Gastrocnemius medialis (tissue), 4 donors: ENCODE measurements at regions not wholly inside any gene's neighbourhood (a gene's known extent, or its start where the extent isn't known, plus 50 kb on each side); places are given as distances from the start of the nearest gene placed in this dataset.

Source experiments
- ATAC-seq, 2 donors: fragments of 150-250 bp; one replicate each; pipeline ENCODE4 v1.9.1; 2016
- DNase-seq, 2 donors: peaks; one replicate each; pipeline ENCODE4 v3.0.0-alpha.2; 2019
- H3K27ac ChIP-seq, 4 donors: fragments of 200-600 bp; sonication (generic); 1 replicate in 1 of 4; 2 replicates in 3 of 4; pipeline ENCODE4 v1.5.1; 2016 to 2018; ENCODE audit warnings: mild to moderate bottlenecking in 2 of 4, moderate library complexity in 1 of 4
- H3K27me3 ChIP-seq, 3 donors: fragments of 200-600 bp; sonication (generic) in 2 of 3; 1 replicate in 1 of 3; 2 replicates in 2 of 3; pipeline versions ENCODE4 v1.5.1 to v1.6.0; 2016 to 2019; ENCODE audit warnings: mild to moderate bottlenecking in 1 of 3, moderate library complexity in 1 of 3
- H3K36me3 ChIP-seq, 2 donors: fragments of 200-600 bp; sonication (generic) in 1 of 2; one replicate each; pipeline ENCODE4 v1.5.1; 2017 to 2018
- H3K4me1 ChIP-seq, 2 donors: fragments of 200-600 bp; sonication (generic) in 1 of 2; one replicate each; pipeline ENCODE4 v1.5.1; 2016 to 2017; ENCODE audit warnings: mild to moderate bottlenecking in 2 of 2
- H3K4me3 ChIP-seq, 4 donors: fragments of 200-600 bp; sonication (generic) in 3 of 4; 1 replicate in 1 of 4; 2 replicates in 3 of 4; pipeline ENCODE4 v1.5.1; 2016 to 2019; ENCODE audit warnings: mild to moderate bottlenecking in 2 of 4
- H3K9me3 ChIP-seq, 3 donors: fragments of 200-600 bp; sonication (generic) in 2 of 3; 1 replicate in 1 of 3; 2 replicates in 2 of 3; pipeline ENCODE4 v1.5.1; 2016 to 2019
- CTCF ChIP-seq, 5 experiments: fragments of 450-650 bp in 3 of 5; fragments of 200-600 bp in 2 of 5; sonication (generic) in 2 of 5; IDR thresholded peaks in 4 of 5; conservative IDR thresholded peaks in 1 of 5; 1 replicate in 4 of 5; 2 replicates in 1 of 5; pipeline ENCODE4 v1.5.1; 2016 to 2019; ENCODE audit warnings: antibody characterized with exemption in 5 of 5, mild to moderate bottlenecking in 3 of 5, moderate library complexity in 3 of 5
- POLR2A ChIP-seq, 2 donors: fragments of 450-650 bp; IDR thresholded peaks; one replicate each; pipeline ENCODE4 v1.6.1; 2017; ENCODE audit warnings: antibody characterized with exemption in 2 of 2, mild to moderate bottlenecking in 2 of 2, moderate library complexity in 2 of 2
- in situ Hi-C, 4 donors: fragments of 200-750 bp; cut with MboI; loops; one replicate each; pipeline versions ENCODE4 v1.15.0 to v1.8.0; 2017; ENCODE audit warnings: low sequenced_read_pairs in 4 of 4
- intact Hi-C: fragments of 100-400 bp; cut with DNase I; formaldehyde crosslinking; loops from one replicate; pipeline ENCODE4 v1.15.1; 2023; ENCODE audit warnings: low total_unique reads

GRCh38 chr4:57329279-57329678 is 219.1 kb upstream of the IGFBP7 start:
- DNase-seq (no peak), ATAC-seq (no peak)
- TF ChIP-seq POLR2A (IDR thresholded peaks at IDR 0.05) (no peak), CTCF (IDR thresholded peaks at IDR 0.05 in 4 of 5, conservative IDR thresholded peaks at IDR 0.05 in 1 of 5) (no peak)
- Histone ChIP-seq H3K36me3 (no peaks in the 10 kb centered on the region), H3K9me3 (no peaks in the 10 kb centered on the region), H3K4me1 (no peaks in the 10 kb centered on the region), H3K27ac (no peak overlapping the region), H3K4me3 (no peak overlapping the region), H3K27me3 (no peaks in the 10 kb centered on the region)
- in situ Hi-C loops (no loop called here), intact Hi-C loops (no loop called here)

GRCh38 chr4:57324673-57325307 is 214.6 kb upstream of the IGFBP7 start:
- DNase-seq: no peak
- intact Hi-C loops: no loop called here
- Histone ChIP-seq H3K4me3 (no peak overlapping the region), H3K27ac (no peak overlapping the region), H3K27me3 (no peaks in the 10 kb centered on the region), H3K9me3 (no peaks in the 10 kb centered on the region), H3K36me3 (no peaks in the 10 kb centered on the region), H3K4me1 (no peaks in the 10 kb centered on the region)
- in situ Hi-C loops: loop anchor here in 1 of 4 donors (25.0 kb wide), 1 partner anchor 88 kb away; no protein-coding TSS in a partner anchor
- no peak for ATAC-seq
- TF ChIP-seq POLR2A (IDR thresholded peaks at IDR 0.05): no peak
- TF ChIP-seq CTCF (IDR thresholded peaks at IDR 0.05 in 4 of 5, conservative IDR thresholded peaks at IDR 0.05 in 1 of 5): no peak

- H3K36me3 ChIP-seq: no peaks in the 10 kb centered on the region
- TF ChIP-seq CTCF (IDR thresholded peaks at IDR 0.05 in 4 of 5, conservative IDR thresholded peaks at IDR 0.05 in 1 of 5): no peak
- no peak for TF ChIP-seq POLR2A (IDR thresholded peaks at IDR 0.05)
- ATAC-seq: no peak
- no peak for DNase-seq
- intact Hi-C loops (no loop called here), in situ Hi-C loops (loop anchor here in 1 of 4 donors (25.0 kb wide), 1 partner anchor 91 kb away; no protein-coding TSS in a partner anchor)
- no peaks in the 10 kb centered on the region for H3K9me3 ChIP-seq
- no peak overlapping the region for H3K4me3 ChIP-seq
- no peaks in the 10 kb centered on the region for H3K4me1 ChIP-seq
- no peaks in the 10 kb centered on the region for H3K27me3 ChIP-seq
- no peak overlapping the region for H3K27ac ChIP-seq
These were observed 210.7 kb upstream of the IGFBP7 start for GRCh38 chr4:57320849-57321248.

- in situ Hi-C loops: loop anchor here in 1 of 4 donors (25.0 kb wide), 1 partner anchor 92 kb away; no protein-coding TSS in a partner anchor
- no peaks in the 10 kb centered on the region for H3K9me3 ChIP-seq
- no peaks in the 10 kb centered on the region for H3K36me3 ChIP-seq
These were observed 210.0 kb upstream of the IGFBP7 start for GRCh38 chr4:57320217-57320616.

More at GRCh38 chr4:57320217-57320616, 210.0 kb upstream of the IGFBP7 start:
- no peak overlapping the region for H3K27ac ChIP-seq
- no peak overlapping the region for H3K4me3 ChIP-seq
- no peaks in the 10 kb centered on the region for H3K27me3 ChIP-seq
- intact Hi-C loops: no loop called here
- ATAC-seq (no peak), DNase-seq (no peak)
- no peak for TF ChIP-seq CTCF (IDR thresholded peaks at IDR 0.05 in 4 of 5, conservative IDR thresholded peaks at IDR 0.05 in 1 of 5)
- TF ChIP-seq POLR2A (IDR thresholded peaks at IDR 0.05): no peak
- H3K4me1 ChIP-seq: no peaks in the 10 kb centered on the region
